Stimulated activated CD4-positive, alpha-beta T cell treated with anti-CD3 and anti-CD28 coated beads, Interleukin-15, amount 100 ng/mL, for 24 hours (primary cell): ENCODE measurements at regions not wholly inside any gene's neighbourhood (a gene's known extent, or its start where the extent isn't known, plus 50 kb on each side); places are given as distances from the start of the nearest gene placed in this dataset.

Experiments
- DNase-seq: peaks from one replicate; pipeline ENCODE4 v3.0.0-alpha.2; 2020

- no peak for DNase-seq
These were observed 285.7 kb downstream of the ZEB1 start for GRCh38 chr10:31604646-31605170.

GRCh38 chr10:31604096-31604495 lies 285.1 kb downstream of the ZEB1 start:
- DNase-seq = no peak

GRCh38 chr10:31603235-31604087 lies 284.4 kb downstream of the ZEB1 start:
- peak; percentile 96 for DNase-seq

GRCh38 chr10:31602541-31603234 lies 283.7 kb downstream of the ZEB1 start:
- DNase-seq = peak; percentile 22

GRCh38 chr10:31601136-31601535 lies 282.1 kb downstream of the ZEB1 start:
- DNase-seq = no peak

GRCh38 chr10:31599626-31600504 lies 280.8 kb downstream of the ZEB1 start:
- DNase-seq = peak; percentile 38

GRCh38 chr10:31596765-31597164 lies 277.7 kb downstream of the ZEB1 start:
- no peak for DNase-seq

- no peak for DNase-seq
These were observed 277.0 kb downstream of the ZEB1 start for GRCh38 chr10:31595992-31596391.

GRCh38 chr10:31594347-31594873 lies 275.4 kb downstream of the ZEB1 start:
- DNase-seq = no peak

GRCh38 chr10:31593124-31593523 lies 274.1 kb downstream of the ZEB1 start:
- DNase-seq = no peak

- DNase-seq = no peak
These were observed 272.6 kb downstream of the ZEB1 start for GRCh38 chr10:31591569-31591968.

- no peak for DNase-seq
These were observed 271.2 kb downstream of the ZEB1 start for GRCh38 chr10:31590023-31590800.

- no peak for DNase-seq
These were observed 268.7 kb downstream of the ZEB1 start for GRCh38 chr10:31587691-31588090.

GRCh38 chr10:31586723-31587638 lies 268.0 kb downstream of the ZEB1 start:
- no peak for DNase-seq

- no peak for DNase-seq
These were observed 265.9 kb downstream of the ZEB1 start for GRCh38 chr10:31584876-31585275.

GRCh38 chr10:31584098-31584631 lies 265.1 kb downstream of the ZEB1 start:
- no peak for DNase-seq

GRCh38 chr10:31583293-31583692 lies 264.3 kb downstream of the ZEB1 start:
- no peak for DNase-seq

GRCh38 chr10:31582365-31583052 lies 263.5 kb downstream of the ZEB1 start:
- no peak for DNase-seq

GRCh38 chr10:31581741-31582323 lies 262.8 kb downstream of the ZEB1 start:
- DNase-seq = no peak
